RWPE2 (cell line): ENCODE measurements at regions not wholly inside any gene's neighbourhood (a gene's known extent, or its start where the extent isn't known, plus 50 kb on each side); places are given as distances from the start of the nearest gene placed in this dataset.

Experiments
- ATAC-seq: fragments of 200-7000 bp; cut with Tn5 transposase; 3 replicates; pipeline ENCODE4 v1.9.1; 2021; ENCODE audit warnings: low read depth
- DNase-seq: peaks from one replicate; pipeline ENCODE4 v3.0.0-alpha.2; 2020; ENCODE audit warnings: low spot score
- H3K27ac ChIP-seq: fragments of 450-650 bp; 2 replicates; pipeline ENCODE4 v1.5.1; 2017; ENCODE audit warnings: mild to moderate bottlenecking; ENCODE audit not compliant: poor library complexity, severe bottlenecking
- H3K27me3 ChIP-seq: fragments of 250-450 bp; sonication (Bioruptor Pico); 2 replicates; pipeline ENCODE4 v1.5.1; 2021; ENCODE audit warnings: mild to moderate bottlenecking, moderate library complexity; ENCODE audit not compliant: insufficient read depth, poor library complexity, severe bottlenecking
- H3K36me3 ChIP-seq: fragments of 250-450 bp; sonication (Bioruptor Pico); 2 replicates; pipeline ENCODE4 v1.5.1; 2020; ENCODE audit warnings: low read depth, mild to moderate bottlenecking, moderate library complexity
- H3K4me1 ChIP-seq: fragments of 250-450 bp; sonication (Bioruptor Pico); 2 replicates; pipeline ENCODE4 v1.5.1; 2021; ENCODE audit warnings: mild to moderate bottlenecking, moderate library complexity; ENCODE audit not compliant: insufficient read depth, poor library complexity, severe bottlenecking
- H3K4me3 ChIP-seq: fragments of 250-450 bp; sonication (Bioruptor Pico); 2 replicates; pipeline ENCODE4 v1.5.1; 2021; ENCODE audit warnings: mild to moderate bottlenecking, moderate library complexity; ENCODE audit not compliant: severe bottlenecking
- H3K9me3 ChIP-seq: fragments of 250-450 bp; sonication (Bioruptor Pico); 2 replicates; pipeline ENCODE4 v1.5.1; 2021; ENCODE audit warnings: mild to moderate bottlenecking, moderate library complexity; ENCODE audit not compliant: severe bottlenecking
- TF ChIP-seq, protein P1 (sequence below): fragments of 450-650 bp; IDR thresholded peaks from one replicate; pipeline ENCODE4 v1.5.1; 2017; ENCODE audit warnings: mild to moderate bottlenecking, moderate library complexity; ENCODE audit not compliant: poor library complexity, severe bottlenecking

DNA sequence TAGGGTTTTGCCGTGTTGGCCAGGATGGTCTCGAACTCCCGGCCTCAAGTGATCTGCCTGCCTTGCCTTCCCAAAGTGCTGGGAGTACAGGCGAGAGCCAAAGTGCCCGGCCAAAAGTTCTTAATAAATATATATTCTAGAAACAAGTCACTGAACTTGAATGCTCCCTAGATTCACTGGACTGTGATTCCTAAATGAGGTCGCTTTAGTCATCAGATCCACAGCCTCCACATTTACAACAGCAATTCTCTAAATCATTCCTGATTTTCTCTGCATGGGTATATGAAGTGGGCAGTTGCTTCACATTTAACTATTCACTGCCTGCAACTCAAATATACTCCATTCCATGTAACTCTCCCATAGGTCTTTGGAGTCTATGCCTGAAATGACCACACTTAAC is 813.0 kb downstream of the GALC start:
- Histone ChIP-seq H3K27ac (no peak overlapping the region), H3K9me3 (no peaks in the 10 kb centered on the region), H3K36me3 (no peaks in the 10 kb centered on the region), H3K27me3 (no peaks in the 10 kb centered on the region), H3K4me1 (no peaks in the 10 kb centered on the region), H3K4me3 (no peak overlapping the region)
- no peak for ATAC-seq
- DNase-seq = no peak
- TF ChIP-seq, protein P1, sequence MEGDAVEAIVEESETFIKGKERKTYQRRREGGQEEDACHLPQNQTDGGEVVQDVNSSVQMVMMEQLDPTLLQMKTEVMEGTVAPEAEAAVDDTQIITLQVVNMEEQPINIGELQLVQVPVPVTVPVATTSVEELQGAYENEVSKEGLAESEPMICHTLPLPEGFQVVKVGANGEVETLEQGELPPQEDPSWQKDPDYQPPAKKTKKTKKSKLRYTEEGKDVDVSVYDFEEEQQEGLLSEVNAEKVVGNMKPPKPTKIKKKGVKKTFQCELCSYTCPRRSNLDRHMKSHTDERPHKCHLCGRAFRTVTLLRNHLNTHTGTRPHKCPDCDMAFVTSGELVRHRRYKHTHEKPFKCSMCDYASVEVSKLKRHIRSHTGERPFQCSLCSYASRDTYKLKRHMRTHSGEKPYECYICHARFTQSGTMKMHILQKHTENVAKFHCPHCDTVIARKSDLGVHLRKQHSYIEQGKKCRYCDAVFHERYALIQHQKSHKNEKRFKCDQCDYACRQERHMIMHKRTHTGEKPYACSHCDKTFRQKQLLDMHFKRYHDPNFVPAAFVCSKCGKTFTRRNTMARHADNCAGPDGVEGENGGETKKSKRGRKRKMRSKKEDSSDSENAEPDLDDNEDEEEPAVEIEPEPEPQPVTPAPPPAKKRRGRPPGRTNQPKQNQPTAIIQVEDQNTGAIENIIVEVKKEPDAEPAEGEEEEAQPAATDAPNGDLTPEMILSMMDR = no peak

- Histone ChIP-seq H3K4me3 (no peak overlapping the region), H3K9me3 (no peaks in the 10 kb centered on the region), H3K27me3 (no peaks in the 10 kb centered on the region), H3K36me3 (no peaks in the 10 kb centered on the region), H3K4me1 (no peaks in the 10 kb centered on the region), H3K27ac (no peak overlapping the region)
- DNase-seq = no peak
- TF ChIP-seq, protein P1 = no peak
- ATAC-seq = no peak
Observed at GRCh38 chr14:87178277-87178676, 814.7 kb downstream of the GALC start.

DNA sequence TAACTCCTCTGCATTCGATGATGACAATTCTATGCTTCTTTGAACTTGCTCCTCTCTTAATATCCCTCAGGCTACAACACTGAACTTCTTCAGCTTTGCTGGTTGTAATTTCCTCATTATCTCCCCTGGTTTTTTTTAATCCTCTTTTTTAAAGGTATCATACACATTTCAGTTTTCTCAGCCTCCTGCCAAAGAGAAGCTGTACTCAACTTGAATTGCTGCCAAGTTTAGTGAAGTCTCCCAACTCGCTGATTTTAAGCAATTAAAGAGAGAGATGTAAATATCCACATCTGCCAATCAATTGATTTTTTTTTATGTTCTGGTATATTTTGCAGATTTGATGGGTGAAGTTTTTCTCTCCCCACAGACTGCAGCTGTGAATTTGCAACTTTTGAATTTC is 817.8 kb downstream of the GALC start:
- no peak overlapping the region for H3K27ac ChIP-seq
- H3K4me1 ChIP-seq = no peaks in the 10 kb centered on the region
- H3K36me3 ChIP-seq = no peaks in the 10 kb centered on the region
- no peaks in the 10 kb centered on the region for H3K27me3 ChIP-seq
- TF ChIP-seq, protein P1 = no peak
- no peak for ATAC-seq
- H3K9me3 ChIP-seq = no peaks in the 10 kb centered on the region
- H3K4me3 ChIP-seq = no peak overlapping the region
- DNase-seq = no peak

DNA sequence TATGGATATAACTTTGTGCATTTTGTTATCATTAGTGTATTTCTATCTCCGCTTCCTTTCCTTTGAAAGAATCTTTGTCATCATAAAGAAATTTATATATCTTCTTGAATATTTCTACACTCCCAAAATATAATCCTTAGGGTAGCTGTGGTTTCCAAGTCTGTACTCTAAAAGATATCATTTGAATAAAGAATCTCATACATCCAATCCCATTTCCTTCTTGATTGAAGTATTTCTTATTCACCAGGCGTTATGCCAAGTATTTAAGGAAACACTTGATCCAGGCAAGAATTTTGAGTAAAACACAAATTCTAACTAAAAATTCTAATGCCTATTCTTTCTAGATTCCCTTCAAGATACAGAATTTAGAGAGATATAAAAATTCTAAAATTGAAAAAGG is 821.8 kb downstream of the GALC start:
- no peaks in the 10 kb centered on the region for H3K9me3 ChIP-seq
- no peaks in the 10 kb centered on the region for H3K36me3 ChIP-seq
- DNase-seq (no peak), ATAC-seq (no peak)
- H3K27ac ChIP-seq = no peak overlapping the region
- no peaks in the 10 kb centered on the region for H3K4me1 ChIP-seq
- no peak overlapping the region for H3K4me3 ChIP-seq
- no peaks in the 10 kb centered on the region for H3K27me3 ChIP-seq
- TF ChIP-seq, protein P1 = no peak

GRCh38 chr14:87170179-87170578 is 822.8 kb downstream of the GALC start:
- H3K36me3 ChIP-seq = no peaks in the 10 kb centered on the region
- TF ChIP-seq, protein P1 = no peak
- DNase-seq (no peak), ATAC-seq (no peak)
- H3K4me1 ChIP-seq = no peaks in the 10 kb centered on the region
- H3K4me3 ChIP-seq = no peak overlapping the region
- no peaks in the 10 kb centered on the region for H3K9me3 ChIP-seq
- H3K27ac ChIP-seq = no peak overlapping the region
- H3K27me3 ChIP-seq = no peaks in the 10 kb centered on the region
